H9 (cell line): ENCODE measurements at regions not wholly inside any gene's neighbourhood (a gene's known extent, or its start where the extent isn't known, plus 50 kb on each side); places are given as distances from the start of the nearest gene placed in this dataset.

ENCODE experiments used
- DNase-seq: peaks from one replicate; pipeline ENCODE4 v3.0.0-alpha.2; 2017
- H2AFZ ChIP-seq: one replicate; pipeline ENCODE4 v1.6.1; 2013; ENCODE audit warnings: mild to moderate bottlenecking, low read length, control low read depth, moderate library complexity
- H2AK5ac ChIP-seq: 2 replicates; pipeline ENCODE4 v1.6.1; 2013; ENCODE audit warnings: low read length, control low read depth, mixed read lengths; ENCODE audit not compliant: insufficient read length
- H2BK120ac ChIP-seq: one replicate; pipeline ENCODE4 v1.6.1; 2013; ENCODE audit warnings: low read depth, mild to moderate bottlenecking, low read length, control low read depth, inconsistent platforms; ENCODE audit not compliant: poor library complexity, severe bottlenecking
- H2BK12ac ChIP-seq: 2 replicates; pipeline ENCODE4 v1.6.1; 2013; ENCODE audit warnings: low read length, control low read depth, mixed read lengths, low read depth; ENCODE audit not compliant: insufficient read length
- H2BK15ac ChIP-seq: 2 replicates; pipeline ENCODE4 v1.6.1; 2013; ENCODE audit warnings: low read depth, low read length, control low read depth
- H2BK20ac ChIP-seq: one replicate; pipeline ENCODE4 v1.6.1; 2013; ENCODE audit warnings: low read depth, mild to moderate bottlenecking, low read length, control low read depth, inconsistent platforms; ENCODE audit not compliant: poor library complexity, severe bottlenecking
- H2BK5ac ChIP-seq: 2 replicates; pipeline ENCODE4 v1.6.1; 2013; ENCODE audit warnings: low read length, control low read depth, mixed read lengths; ENCODE audit not compliant: insufficient read length
- H3K14ac ChIP-seq: 2 replicates; pipeline ENCODE4 v1.6.1; 2013; ENCODE audit warnings: low read length, control low read depth; ENCODE audit not compliant: insufficient read depth
- H3K18ac ChIP-seq: 2 replicates; pipeline ENCODE4 v1.6.1; 2013; ENCODE audit warnings: low read depth, mild to moderate bottlenecking, mixed read lengths, low read length, control low read depth; ENCODE audit not compliant: insufficient read length
- H3K23ac ChIP-seq: 2 replicates; pipeline ENCODE4 v1.6.1; 2013; ENCODE audit warnings: low read length, control low read depth, mixed read lengths, low read depth; ENCODE audit not compliant: insufficient read length
- H3K23me2 ChIP-seq: 2 replicates; pipeline ENCODE4 v1.6.1; 2013; ENCODE audit warnings: low read depth, mild to moderate bottlenecking, mixed read lengths, low read length, control low read depth; ENCODE audit not compliant: insufficient read length, poor library complexity, severe bottlenecking
- H3K27ac ChIP-seq: 2 replicates; pipeline ENCODE4 v1.5.1; 2013; ENCODE audit warnings: low read length, control low read depth, mixed read lengths, low read depth; ENCODE audit not compliant: insufficient read length
- H3K27me3 ChIP-seq: 2 replicates; pipeline ENCODE4 v1.6.1; 2013; ENCODE audit warnings: low read length, control low read depth, inconsistent platforms; ENCODE audit not compliant: insufficient read depth
- H3K4ac ChIP-seq: 2 replicates; pipeline ENCODE4 v1.6.1; 2013; ENCODE audit warnings: low read depth, mild to moderate bottlenecking, control low read depth, inconsistent platforms, low read length, moderate library complexity
- H3K4me1 ChIP-seq: 2 replicates; pipeline ENCODE4 v1.6.1; 2013; ENCODE audit warnings: low read length, control low read depth, inconsistent platforms; ENCODE audit not compliant: insufficient read depth
- H3K4me2 ChIP-seq: 2 replicates; pipeline ENCODE4 v1.6.1; 2013; ENCODE audit warnings: low read length, control low read depth, mixed read lengths; ENCODE audit not compliant: insufficient read length, insufficient read depth
- H3K56ac ChIP-seq: 2 replicates; pipeline ENCODE4 v1.6.1; 2013; ENCODE audit warnings: low read depth, mild to moderate bottlenecking, mixed read lengths, low read length, control low read depth; ENCODE audit not compliant: insufficient read length
- H3K79me1 ChIP-seq: 2 replicates; pipeline ENCODE4 v1.6.1; 2013; ENCODE audit warnings: low read depth, mild to moderate bottlenecking, moderate library complexity, low read length, control low read depth, inconsistent platforms; ENCODE audit not compliant: insufficient read depth, poor library complexity, severe bottlenecking
- H3K79me2 ChIP-seq: 2 replicates; pipeline ENCODE4 v1.6.1; 2013; ENCODE audit warnings: low read length, control low read depth, inconsistent platforms; ENCODE audit not compliant: insufficient read depth
- H3K9ac ChIP-seq: 2 replicates; pipeline ENCODE4 v1.6.1; 2013; ENCODE audit warnings: low read length, control low read depth, mixed read lengths; ENCODE audit not compliant: insufficient read length; ENCODE audit errors: extremely low read depth
- H3K9me3 ChIP-seq: one replicate; pipeline ENCODE4 v1.6.1; 2013; ENCODE audit warnings: low read depth, low read length, inconsistent platforms; ENCODE audit not compliant: control insufficient read depth
- H3T11ph ChIP-seq: one replicate; pipeline ENCODE4 v1.6.1; 2013; ENCODE audit warnings: mild to moderate bottlenecking, low read length, control low read depth, inconsistent platforms
- H4K20me1 ChIP-seq: one replicate; pipeline ENCODE4 v1.6.1; 2013; ENCODE audit not compliant: control insufficient read depth, insufficient read length, insufficient read depth
- H4K5ac ChIP-seq: 2 replicates; pipeline ENCODE4 v1.6.1; 2013; ENCODE audit warnings: low read depth, mild to moderate bottlenecking, mixed read lengths, low read length, control low read depth; ENCODE audit not compliant: insufficient read length
- H4K8ac ChIP-seq: replicated peaks from 2 replicates; pipeline ENCODE4 v1.6.1; 2013; ENCODE audit warnings: low read length, control low read depth, mixed read lengths, low read depth; ENCODE audit not compliant: insufficient read length
- H4K91ac ChIP-seq: 2 replicates; pipeline ENCODE4 v1.6.1; 2013; ENCODE audit warnings: low read depth, mild to moderate bottlenecking, moderate library complexity, mixed read lengths, low read length, control low read depth; ENCODE audit not compliant: insufficient read length
- H3K27ac Mint-ChIP-seq, 3 experiments: 2 replicates in 2 of 3; 3 replicates in 1 of 3; pipeline ENCODE4 v1.8.0; 2020 to 2021; ENCODE audit warnings: mixed read lengths in 3 of 3, mild to moderate bottlenecking in 1 of 3, moderate library complexity in 1 of 3
- H3K27me3 Mint-ChIP-seq: 2 replicates; pipeline ENCODE4 v1.8.0; 2021; ENCODE audit warnings: low read depth, mild to moderate bottlenecking, moderate library complexity, mixed read lengths
- H3K36me3 Mint-ChIP-seq, 3 experiments: 2 replicates in 2 of 3; 3 replicates in 1 of 3; pipeline ENCODE4 v1.8.0; 2020 to 2021; ENCODE audit warnings: low read depth in 3 of 3, mixed read lengths in 3 of 3; ENCODE audit not compliant: insufficient read depth in 1 of 3
- H3K4me1 Mint-ChIP-seq, 2 experiments: 2 replicates each; pipeline ENCODE4 v1.8.0; 2020; ENCODE audit warnings: mixed read lengths in 2 of 2
- H3K4me3 Mint-ChIP-seq, 2 experiments: 2 replicates in 1 of 2; 3 replicates in 1 of 2; pipeline ENCODE4 v1.8.0; 2020 to 2021; ENCODE audit warnings: mild to moderate bottlenecking in 2 of 2, mixed read lengths in 2 of 2, moderate library complexity in 1 of 2
- H3K9me3 Mint-ChIP-seq, 2 experiments: 2 replicates in 1 of 2; 3 replicates in 1 of 2; pipeline ENCODE4 v1.8.0; 2020; ENCODE audit warnings: mild to moderate bottlenecking in 2 of 2, mixed read lengths in 2 of 2, moderate library complexity in 1 of 2
- WGBS: extraction: QIAGEN DNeasy Blood & Tissue Kit; methylation state at CpG from one replicate; pipeline ENCODE4 v1.1.7; 2013; ENCODE audit warnings: missing lambda C conversion rate, low lambda C conversion rate, mixed read lengths; ENCODE audit not compliant: insufficient read length; ENCODE audit errors: extremely low coverage; 5-methylcytosine and 5-hydroxymethylcytosine counted together
- TF ChIP-seq, protein P1 (sequence below): fragments of 200-600 bp; sonication (generic); conservative IDR thresholded peaks from 3 replicates; pipeline ENCODE4 v1.8.0; 2021; ENCODE audit warnings: antibody characterized with exemption, mild to moderate bottlenecking

DNA sequence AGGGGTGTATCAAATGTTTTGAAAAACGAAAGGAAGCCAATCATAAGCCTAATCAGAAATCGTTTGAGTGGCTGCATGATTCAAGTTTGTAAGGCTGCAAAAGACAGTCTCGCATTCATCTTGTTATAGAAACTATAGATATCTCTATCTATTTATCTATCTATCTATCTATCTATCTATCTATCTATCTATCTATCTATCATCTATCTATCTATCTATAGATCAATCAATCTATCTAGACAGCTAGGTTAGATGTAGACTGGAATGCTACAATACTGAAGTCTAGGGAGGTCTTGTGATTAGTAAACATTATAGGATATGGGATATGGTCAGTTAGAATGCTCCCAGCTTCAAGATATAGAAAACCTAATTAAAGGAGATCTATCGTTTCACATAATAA, 52.2 kb upstream of the BTG1 start:
- H3K27me3 Mint-ChIP-seq: no peaks in the 10 kb centered on the region
- WGBS: no CpG with 5 or more reads among the region's 4 CpGs

More for the DNA sequence above, 52.2 kb upstream of the BTG1 start:
- H3K9me3 Mint-ChIP-seq: peaks cover 4 to 6% of the 10 kb centered on the region in 2 experiments; a peak in 2 of 5 replicates
- Histone ChIP-seq H3K9ac (no peak overlapping the region), H3K4me1 (no peaks in the 10 kb centered on the region), H2BK120ac (no peak overlapping the region), H2BK15ac (no peak overlapping the region), H4K8ac (no peak overlapping the region), H2AK5ac (no peak overlapping the region), H4K5ac (no peak overlapping the region), H3T11ph (no peak overlapping the region), H2BK5ac (no peak overlapping the region), H3K9me3 (no peaks in the 10 kb centered on the region), H4K20me1 (no peaks in the 10 kb centered on the region), H3K4me2 (no peak overlapping the region), H3K27me3 (no peaks in the 10 kb centered on the region), H3K23ac (no peak overlapping the region), H3K23me2 (no peaks in the 10 kb centered on the region), H3K27ac (no peak overlapping the region), H3K79me1 (no peaks in the 10 kb centered on the region), H4K91ac (no peak overlapping the region), H3K79me2 (no peaks in the 10 kb centered on the region), H3K56ac (no peak overlapping the region), H3K4ac (no peak overlapping the region), H3K14ac (no peak overlapping the region), H2AFZ (no peak overlapping the region), H2BK20ac (no peak overlapping the region), H3K18ac (no peak overlapping the region), H2BK12ac (no peak overlapping the region)
- no peak overlapping the region for H3K27ac Mint-ChIP-seq
- H3K36me3 Mint-ChIP-seq: peaks cover 0 to 7% (median 0%) of the 10 kb centered on the region in 3 experiments; a peak in 2 of 7 replicates
- peaks cover 14 to 15% of the 10 kb centered on the region in 2 experiments for H3K4me1 Mint-ChIP-seq
- no peak overlapping the region for H3K4me3 Mint-ChIP-seq
- DNase-seq: no peak
- TF ChIP-seq, protein P1, sequence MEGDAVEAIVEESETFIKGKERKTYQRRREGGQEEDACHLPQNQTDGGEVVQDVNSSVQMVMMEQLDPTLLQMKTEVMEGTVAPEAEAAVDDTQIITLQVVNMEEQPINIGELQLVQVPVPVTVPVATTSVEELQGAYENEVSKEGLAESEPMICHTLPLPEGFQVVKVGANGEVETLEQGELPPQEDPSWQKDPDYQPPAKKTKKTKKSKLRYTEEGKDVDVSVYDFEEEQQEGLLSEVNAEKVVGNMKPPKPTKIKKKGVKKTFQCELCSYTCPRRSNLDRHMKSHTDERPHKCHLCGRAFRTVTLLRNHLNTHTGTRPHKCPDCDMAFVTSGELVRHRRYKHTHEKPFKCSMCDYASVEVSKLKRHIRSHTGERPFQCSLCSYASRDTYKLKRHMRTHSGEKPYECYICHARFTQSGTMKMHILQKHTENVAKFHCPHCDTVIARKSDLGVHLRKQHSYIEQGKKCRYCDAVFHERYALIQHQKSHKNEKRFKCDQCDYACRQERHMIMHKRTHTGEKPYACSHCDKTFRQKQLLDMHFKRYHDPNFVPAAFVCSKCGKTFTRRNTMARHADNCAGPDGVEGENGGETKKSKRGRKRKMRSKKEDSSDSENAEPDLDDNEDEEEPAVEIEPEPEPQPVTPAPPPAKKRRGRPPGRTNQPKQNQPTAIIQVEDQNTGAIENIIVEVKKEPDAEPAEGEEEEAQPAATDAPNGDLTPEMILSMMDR: no peak
